A549 (cell line): ENCODE measurements at regions not wholly inside any gene's neighbourhood (a gene's known extent, or its start where the extent isn't known, plus 50 kb on each side); places are given as distances from the start of the nearest gene placed in this dataset.

Source experiments
- ATAC-seq, 2 experiments: fragments of 200-7000 bp in 1 of 2; fragments of >200 bp in 1 of 2; cut with Nextera tagmentation in 1 of 2; cut with Tn5 transposase in 1 of 2; 3 replicates each; pipeline versions ENCODE4 v1.8.0 to v1.9.1; 2018 to 2020; ENCODE audit warnings: mild to moderate bottlenecking in 1 of 2, moderate library complexity in 1 of 2
- CTCF ChIA-PET: fragments of 300-600 bp; sonication (Branson Sonifier 250); formaldehyde crosslinking; extraction: SDS; loops from one replicate; lab custom pipeline; 2021; ENCODE audit warnings: antibody characterized with exemption, inconsistent platforms; lab: Yijun Ruan, JAX
- POLR2A ChIA-PET: fragments of 350-600 bp; formaldehyde crosslinking; extraction: SDS; loops from one replicate; lab custom pipeline; 2021; ENCODE audit warnings: antibody characterized with exemption, inconsistent platforms; lab: Yijun Ruan, JAX
- DNase-seq, 2 experiments: peaks; one replicate each; pipeline versions ENCODE4 v3.0.0 to v3.0.0-alpha.2; 2011 to 2016; ENCODE audit warnings: low read depth in 1 of 2, low spot score in 1 of 2
- FAIRE-seq: peaks from 2 replicates; lab custom pipeline; 2011; peaks lifted over from hg19 to GRCh38; lab: Jason Lieb, UNC
- H3K27ac ChIP-seq, 2 experiments: fragments of >200 bp; sonication (Bioruptor Twin); formaldehyde crosslinking; 3 replicates each; pipeline ENCODE4 v1.5.1; 2016 to 2017
- H3K4me1 ChIP-seq: fragments of >200 bp; sonication (Bioruptor Twin); formaldehyde crosslinking; 3 replicates; pipeline ENCODE4 v1.6.1; 2016
- H3K4me2 ChIP-seq: fragments of >200 bp; sonication (Bioruptor Twin); formaldehyde crosslinking; 3 replicates; pipeline ENCODE4 v1.6.1; 2016
- H3K4me3 ChIP-seq: fragments of >200 bp; sonication (Bioruptor Twin); formaldehyde crosslinking; 3 replicates; pipeline ENCODE4 v1.5.1; 2016
- H3K9me3 ChIP-seq: fragments of >200 bp; sonication (Bioruptor Twin); formaldehyde crosslinking; 3 replicates; pipeline ENCODE4 v1.6.1; 2016
- CBX8 ChIP-seq: fragments of 200-600 bp; sonication (generic); IDR thresholded peaks from 2 replicates; pipeline ENCODE4 v1.6.1; 2016
- CTCF ChIP-seq: fragments of >200 bp; sonication (Bioruptor Twin); formaldehyde crosslinking; IDR thresholded peaks from 3 replicates; pipeline ENCODE4 v1.5.1; 2016
- E2F6 ChIP-seq: IDR thresholded peaks from 2 replicates; pipeline ENCODE4 v1.6.1; 2012; ENCODE audit warnings: low read depth, borderline replicate concordance
- EHMT2 ChIP-seq: fragments of 200-600 bp; sonication (generic); IDR thresholded peaks from 2 replicates; pipeline ENCODE4 v1.6.1; 2016; ENCODE audit warnings: antibody characterized with exemption, low read depth, mild to moderate bottlenecking, moderate library complexity
- GATA3 ChIP-seq: IDR thresholded peaks from 2 replicates; pipeline ENCODE4 v1.6.1; 2012; ENCODE audit warnings: borderline replicate concordance
- HEYL ChIP-seq: fragments of 250-450 bp; sonication (Bioruptor Pico); IDR thresholded peaks from 2 replicates; pipeline ENCODE4 v1.8.0; 2021; ENCODE audit warnings: mild to moderate bottlenecking, moderate library complexity
- HMGXB4 ChIP-seq: fragments of 250-450 bp; sonication (Bioruptor Pico); IDR thresholded peaks from 2 replicates; pipeline ENCODE4 v1.5.0; 2021; ENCODE audit warnings: mild to moderate bottlenecking, moderate library complexity, borderline replicate concordance
- HOXA7 ChIP-seq: fragments of 250-450 bp; sonication (Bioruptor Pico); IDR thresholded peaks from 2 replicates; pipeline ENCODE4 v1.5.0; 2020; ENCODE audit warnings: mild to moderate bottlenecking, moderate library complexity
- HOXB5 ChIP-seq: fragments of 250-450 bp; sonication (Bioruptor Pico); IDR thresholded peaks from 2 replicates; pipeline ENCODE4 v1.5.0; 2020; ENCODE audit warnings: mild to moderate bottlenecking, moderate library complexity
- KDM1A ChIP-seq: fragments of 200-600 bp; sonication (generic); IDR thresholded peaks from 2 replicates; pipeline ENCODE4 v1.6.1; 2016; ENCODE audit warnings: low read depth, mild to moderate bottlenecking
- MAZ ChIP-seq: fragments of 150-350 bp; IDR thresholded peaks from 2 replicates; pipeline ENCODE4 v1.6.1; 2014; ENCODE audit warnings: antibody characterized with exemption, low read depth, low read length, borderline replicate concordance
- RCOR1 ChIP-seq: fragments of 150-350 bp; IDR thresholded peaks from 2 replicates; pipeline ENCODE4 v1.6.1; 2014; ENCODE audit warnings: antibody characterized with exemption, low read length, low read depth
- REST ChIP-seq: fragments of 200-600 bp; sonication (generic); IDR thresholded peaks from 2 replicates; pipeline ENCODE4 v1.6.1; 2016; ENCODE audit warnings: antibody characterized with exemption, mild to moderate bottlenecking, moderate library complexity
- RFX5 ChIP-seq: fragments of 450-650 bp; IDR thresholded peaks from 2 replicates; pipeline ENCODE4 v1.7.1; 2014; ENCODE audit warnings: antibody characterized with exemption, mild to moderate bottlenecking, moderate library complexity
- RNF2 ChIP-seq: fragments of 200-600 bp; sonication (generic); IDR thresholded peaks from 2 replicates; pipeline ENCODE4 v1.6.1; 2016; ENCODE audit warnings: low read depth, mild to moderate bottlenecking, antibody characterized with exemption, moderate library complexity, borderline replicate concordance
- TP53 ChIP-seq: fragments of 250-450 bp; sonication (Bioruptor Pico); IDR thresholded peaks from 2 replicates; pipeline ENCODE4 v1.5.0; 2021; ENCODE audit warnings: mild to moderate bottlenecking, moderate library complexity
- USF2 ChIP-seq: fragments of 450-650 bp; IDR thresholded peaks from 2 replicates; pipeline ENCODE4 v1.6.1; 2014; ENCODE audit warnings: antibody characterized with exemption
- ZNF302 ChIP-seq: fragments of 250-450 bp; sonication (Bioruptor Pico); IDR thresholded peaks from 2 replicates; pipeline ENCODE4 v1.9.0; 2021; ENCODE audit warnings: inconsistent platforms, mild to moderate bottlenecking, moderate library complexity
- WGBS: methylation state at CpG from one replicate; pipeline ENCODE4 v1.1.6; 2017; ENCODE audit errors: missing lambda C conversion rate; 5-methylcytosine and 5-hydroxymethylcytosine counted together

GRCh38 chr5:90191352-90192045, 218.1 kb downstream of the CETN3 start:
- CTCF ChIA-PET = no interaction called here
- Histone ChIP-seq H3K27ac (no peak overlapping the region), H3K4me3 (no peak overlapping the region), H3K9me3 (no peaks in the 10 kb centered on the region), H3K4me1 (no peaks in the 10 kb centered on the region), H3K4me2 (no peak overlapping the region)
- 45% methylated on average over 2 of the region's 2 CpGs for WGBS
- FAIRE-seq (no peak), ATAC-seq (no peak), DNase-seq (no peak)
- POLR2A ChIA-PET = no interaction called here
- TF ChIP-seq HOXB5 (CRISPR knock-in tag) (no peak), E2F6 (no peak), RFX5 (no peak), RCOR1 (no peak), CTCF (no peak), HEYL (CRISPR knock-in tag) (no peak), USF2 (no peak), HMGXB4 (no peak), CBX8 (no peak), REST (no peak), KDM1A (no peak), RNF2 (no peak), GATA3 (no peak), EHMT2 (no peak), HOXA7 (CRISPR knock-in tag) (no peak), ZNF302 (no peak), TP53 (CRISPR knock-in tag) (no peak), MAZ (no peak)
